ENCODE measurements at regions not wholly inside any gene's neighbourhood (a gene's known extent, or its start where the extent isn't known, plus 50 kb on each side); places are given as distances from the start of the nearest gene placed in this dataset.

- Histone ChIP-seq H3K9me2 (ENCODE audit: low read depth, low read length) (no peaks in the 10 kb centered on the region), H3K4me1 (ENCODE audit: insufficient read depth, low read length, severe bottlenecking) (no peaks in the 10 kb centered on the region), H3K36me3 (ENCODE audit: insufficient read depth, low read length) (no peaks in the 10 kb centered on the region), H3K27me3 (ENCODE audit: insufficient read depth, low read length) (no peaks in the 10 kb centered on the region), H3K79me2 (ENCODE audit: insufficient read depth, low read length) (no peaks in the 10 kb centered on the region), H3K27ac (ENCODE audit: low read depth, low read length, poor library complexity, severe bottlenecking) (no peak overlapping the region), H3K9me3 (ENCODE audit: low read length) (no peaks in the 10 kb centered on the region), H3F3A (ENCODE audit: insufficient read depth, low read length) (no peaks in the 10 kb centered on the region), H3K4me3 (ENCODE audit: low read depth, low read length, poor library complexity, severe bottlenecking) (no peak overlapping the region), H2AFZ (ENCODE audit: low read length) (no peak overlapping the region), H3K9ac (ENCODE audit: low read length) (no peak overlapping the region), H4K20me1 (ENCODE audit: insufficient read depth, low read length) (no peaks in the 10 kb centered on the region), H3K4me2 (ENCODE audit: low read length) (no peak overlapping the region)
- no peak for TF ChIP-seq CTCF (IDR thresholded peaks at IDR 0.05; ENCODE audit: low read length)
- no peak for TF ChIP-seq EZH2 (IDR thresholded peaks at IDR 0.05; ENCODE audit: borderline replicate concordance, low read length)
Observed at GRCh38 chr1:88300752-88301263, 383.3 kb upstream of the PKN2 start.

- Histone ChIP-seq H3F3A (ENCODE audit: insufficient read depth, low read length) (no peaks in the 10 kb centered on the region), H3K27me3 (ENCODE audit: insufficient read depth, low read length) (no peaks in the 10 kb centered on the region), H3K4me2 (ENCODE audit: low read length) (no peak overlapping the region), H3K4me1 (ENCODE audit: insufficient read depth, low read length, severe bottlenecking) (no peaks in the 10 kb centered on the region), H3K4me3 (ENCODE audit: low read depth, low read length, poor library complexity, severe bottlenecking) (no peak overlapping the region), H3K27ac (ENCODE audit: low read depth, low read length, poor library complexity, severe bottlenecking) (no peak overlapping the region), H3K79me2 (ENCODE audit: insufficient read depth, low read length) (no peaks in the 10 kb centered on the region), H2AFZ (ENCODE audit: low read length) (no peak overlapping the region), H3K9me3 (ENCODE audit: low read length) (no peaks in the 10 kb centered on the region), H3K36me3 (ENCODE audit: insufficient read depth, low read length) (no peaks in the 10 kb centered on the region), H3K9ac (ENCODE audit: low read length) (no peak overlapping the region), H4K20me1 (ENCODE audit: insufficient read depth, low read length) (no peaks in the 10 kb centered on the region), H3K9me2 (ENCODE audit: low read depth, low read length) (no peaks in the 10 kb centered on the region)
- TF ChIP-seq EZH2 (IDR thresholded peaks at IDR 0.05; ENCODE audit: borderline replicate concordance, low read length): no peak
- TF ChIP-seq CTCF (IDR thresholded peaks at IDR 0.05; ENCODE audit: low read length): peak; percentile 12; the same call in 1 of the 2 replicates
Observed at GRCh38 chr1:88302843-88303486, 381.1 kb upstream of the PKN2 start.

- Histone ChIP-seq H3K27ac (ENCODE audit: low read depth, low read length, poor library complexity, severe bottlenecking) (no peak overlapping the region), H3K4me3 (ENCODE audit: low read depth, low read length, poor library complexity, severe bottlenecking) (no peak overlapping the region), H4K20me1 (ENCODE audit: insufficient read depth, low read length) (no peaks in the 10 kb centered on the region), H3K4me2 (ENCODE audit: low read length) (no peak overlapping the region), H3K36me3 (ENCODE audit: insufficient read depth, low read length) (no peaks in the 10 kb centered on the region), H3K9ac (ENCODE audit: low read length) (no peak overlapping the region), H3K4me1 (ENCODE audit: insufficient read depth, low read length, severe bottlenecking) (no peaks in the 10 kb centered on the region), H3F3A (ENCODE audit: insufficient read depth, low read length) (no peaks in the 10 kb centered on the region), H3K9me3 (ENCODE audit: low read length) (no peaks in the 10 kb centered on the region), H3K9me2 (ENCODE audit: low read depth, low read length) (no peaks in the 10 kb centered on the region), H2AFZ (ENCODE audit: low read length) (no peak overlapping the region), H3K79me2 (ENCODE audit: insufficient read depth, low read length) (no peaks in the 10 kb centered on the region), H3K27me3 (ENCODE audit: insufficient read depth, low read length) (no peaks in the 10 kb centered on the region)
- TF ChIP-seq CTCF (IDR thresholded peaks at IDR 0.05; ENCODE audit: low read length) (no peak), EZH2 (IDR thresholded peaks at IDR 0.05; ENCODE audit: borderline replicate concordance, low read length) (no peak)
Observed at GRCh38 chr1:88311265-88311664, 372.8 kb upstream of the PKN2 start.

Data from OCI-LY1 (cell line).